Gastroesophageal sphincter (tissue), 3 donors: ENCODE measurements at regions not wholly inside any gene's neighbourhood (a gene's known extent, or its start where the extent isn't known, plus 50 kb on each side); places are given as distances from the start of the nearest gene placed in this dataset.

Experiments used
- CTCF ChIP-seq, 4 experiments: fragments of 200-600 bp in 2 of 4; fragments of 450-650 bp in 2 of 4; sonication (generic) in 1 of 4; IDR thresholded peaks; one replicate each; pipeline ENCODE4 v1.5.1; 2017 to 2019; ENCODE audit warnings: antibody characterized with exemption in 4 of 4, mild to moderate bottlenecking in 2 of 4, moderate library complexity in 2 of 4
- EP300 ChIP-seq: sonication (generic); formaldehyde crosslinking; IDR thresholded peaks from one replicate; pipeline ENCODE4 v1.6.1; 2017; ENCODE audit warnings: antibody characterized with exemption, mild to moderate bottlenecking
- POLR2AphosphoS5 ChIP-seq: sonication (generic); formaldehyde crosslinking; IDR thresholded peaks from one replicate; pipeline ENCODE4 v1.6.1; 2017; ENCODE audit warnings: antibody characterized with exemption

DNA sequence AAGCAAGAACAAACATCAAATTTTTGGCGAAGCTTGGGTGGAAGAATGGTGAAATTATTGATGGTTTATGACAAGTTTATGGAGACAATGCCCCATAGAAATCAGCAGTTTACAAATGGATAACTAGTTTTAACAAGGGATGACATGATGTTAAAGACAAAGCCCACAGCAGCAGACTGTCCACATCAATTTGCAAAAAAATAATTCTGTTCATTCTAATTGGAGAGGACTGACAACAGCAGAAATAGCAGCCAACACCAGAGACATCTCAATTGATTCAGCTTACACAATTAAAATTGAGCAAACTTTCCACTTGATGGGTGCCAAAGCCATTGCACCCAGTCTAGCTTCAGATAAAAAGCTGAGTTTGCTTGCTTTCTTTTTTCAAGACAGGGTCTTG is 82.7 kb upstream of the STK32A start:
- TF ChIP-seq CTCF (IDR thresholded peaks at IDR 0.05) (no peak), EP300 (no peak), POLR2AphosphoS5 (no peak)
